Prostate gland (tissue), 2 donors: ENCODE measurements at regions not wholly inside any gene's neighbourhood (a gene's known extent, or its start where the extent isn't known, plus 50 kb on each side); places are given as distances from the start of the nearest gene placed in this dataset.
"Not testable (repeated sequence)": the region's sequence is repeated elsewhere in the genome, so short reads cannot be mapped to it uniquely, and the experiment has no call there.

Experiments used
- DNase-seq: peaks from one replicate; pipeline ENCODE4 v3.0.0-alpha.2; 2019; ENCODE audit warnings: low spot score
- H3K27ac ChIP-seq, 2 donors: fragments of 200-600 bp; sonication (generic); 2 replicates each; pipeline ENCODE4 v1.5.1; 2017 to 2019
- H3K27me3 ChIP-seq: fragments of 200-600 bp; sonication (generic); replicated peaks from 2 replicates; pipeline ENCODE4 v1.5.1; 2019; ENCODE audit not compliant: insufficient read depth
- H3K36me3 ChIP-seq, 2 donors: fragments of 200-600 bp; sonication (generic); 1 replicate in 1 of 2; 2 replicates in 1 of 2; pipeline versions ENCODE4 v1.5.1 to v1.8.1; 2017 to 2019
- H3K4me1 ChIP-seq: fragments of 200-600 bp; sonication (generic); replicated peaks from 2 replicates; pipeline ENCODE4 v1.5.1; 2019
- H3K4me3 ChIP-seq, 2 donors: fragments of 200-600 bp; sonication (generic); 2 replicates each; pipeline ENCODE4 v1.5.1; 2017 to 2019
- H3K9me3 ChIP-seq: fragments of 200-600 bp; sonication (generic); 2 replicates; pipeline ENCODE4 v1.5.1; 2017
- CTCF ChIP-seq, 4 experiments: fragments of 200-600 bp in 2 of 4; fragments of 450-650 bp in 2 of 4; sonication (generic) in 2 of 4; IDR thresholded peaks; 1 replicate in 3 of 4; 2 replicates in 1 of 4; pipeline ENCODE4 v1.5.1; 2016 to 2019; ENCODE audit warnings: antibody characterized with exemption in 4 of 4, mild to moderate bottlenecking in 2 of 4, moderate library complexity in 2 of 4
- POLR2A ChIP-seq: fragments of 450-650 bp; IDR thresholded peaks from one replicate; pipeline ENCODE4 v1.6.1; 2016; ENCODE audit warnings: antibody characterized with exemption, mild to moderate bottlenecking
- POLR2AphosphoS5 ChIP-seq: sonication (generic); formaldehyde crosslinking; IDR thresholded peaks from one replicate; pipeline ENCODE4 v1.6.1; 2017; ENCODE audit warnings: antibody characterized with exemption
- WGBS: methylation state at CpG from one replicate; pipeline ENCODE4 v1.1.5; 2018; 5-methylcytosine and 5-hydroxymethylcytosine counted together
- intact Hi-C: fragments of 100-400 bp; cut with DNase I; formaldehyde crosslinking; loops from one replicate; pipeline ENCODE4 v1.14.2; 2022

GRCh38 chr2:156982615-156983014 lies 274.9 kb upstream of the GALNT5 start:
- H3K27me3 ChIP-seq = no peaks in the 10 kb centered on the region
- DNase-seq = no peak
- TF ChIP-seq CTCF (IDR thresholded peaks at IDR 0.05) = no peak
- TF ChIP-seq POLR2AphosphoS5 = no peak
- TF ChIP-seq POLR2A = no peak
- H3K36me3 ChIP-seq = no peaks in the 10 kb centered on the region
- 84% methylated on average over 2 of the region's 2 CpGs for WGBS
- no peaks in the 10 kb centered on the region for H3K9me3 ChIP-seq
- H3K4me1 ChIP-seq = no peaks in the 10 kb centered on the region
- no peak overlapping the region for H3K4me3 ChIP-seq
- no peak overlapping the region for H3K27ac ChIP-seq
- intact Hi-C loops = no loop called here

- Histone ChIP-seq H3K36me3 (no peaks in the 10 kb centered on the region), H3K4me3 (no peak overlapping the region), H3K27me3 (no peaks in the 10 kb centered on the region), H3K27ac (no peak overlapping the region), H3K9me3 (no peaks in the 10 kb centered on the region), H3K4me1 (no peaks in the 10 kb centered on the region)
- WGBS = 55% methylated on average over 4 of the region's 4 CpGs
- no peak for TF ChIP-seq POLR2A
- no peak for TF ChIP-seq POLR2AphosphoS5
- TF ChIP-seq CTCF (IDR thresholded peaks at IDR 0.05) = no peak
- DNase-seq = no peak
- intact Hi-C loops = no loop called here
These were observed 271.0 kb upstream of the GALNT5 start for GRCh38 chr2:156986339-156986988.

- Histone ChIP-seq H3K27me3 (no peaks in the 10 kb centered on the region), H3K27ac (no peak overlapping the region), H3K4me3 (no peak overlapping the region), H3K9me3 (no peaks in the 10 kb centered on the region), H3K4me1 (no peaks in the 10 kb centered on the region), H3K36me3 (no peaks in the 10 kb centered on the region)
- intact Hi-C loops = no loop called here
- WGBS = 47% methylated on average over 4 of the region's 4 CpGs
- no peak for TF ChIP-seq POLR2AphosphoS5
- no peak for TF ChIP-seq CTCF (IDR thresholded peaks at IDR 0.05)
- TF ChIP-seq POLR2A = no peak
- DNase-seq = no peak
These were observed 257.8 kb upstream of the GALNT5 start for GRCh38 chr2:156999661-157000060.

GRCh38 chr2:157004789-157005188 lies 252.7 kb upstream of the GALNT5 start:
- H3K36me3 ChIP-seq = no peaks in the 10 kb centered on the region
- H3K4me1 ChIP-seq = no peaks in the 10 kb centered on the region
- intact Hi-C loops = no loop called here
- H3K27ac ChIP-seq = no peak overlapping the region
- no peaks in the 10 kb centered on the region for H3K27me3 ChIP-seq
- DNase-seq = no peak
- H3K4me3 ChIP-seq = no peak overlapping the region
- no peaks in the 10 kb centered on the region for H3K9me3 ChIP-seq
- TF ChIP-seq POLR2AphosphoS5 (no peak), CTCF (IDR thresholded peaks at IDR 0.05) (no peak), POLR2A (no peak)
- 76% methylated on average over 2 of the region's 2 CpGs for WGBS

GRCh38 chr2:157015015-157015575 lies 242.4 kb upstream of the GALNT5 start:
- Histone ChIP-seq H3K4me3 (no peak overlapping the region), H3K36me3 (no peaks in the 10 kb centered on the region), H3K27me3 (no peaks in the 10 kb centered on the region), H3K9me3 (no peaks in the 10 kb centered on the region), H3K27ac (no peak overlapping the region), H3K4me1 (no peaks in the 10 kb centered on the region)
- 86% methylated on average over 6 of the region's 6 CpGs for WGBS
- no peak for TF ChIP-seq POLR2AphosphoS5
- TF ChIP-seq POLR2A = no peak
- no peak for TF ChIP-seq CTCF (IDR thresholded peaks at IDR 0.05)
- no peak for DNase-seq
- intact Hi-C loops = no loop called here

- H3K9me3 ChIP-seq, DNase-seq, H3K4me3 ChIP-seq, H3K27ac ChIP-seq, intact Hi-C loops, H3K36me3 ChIP-seq, H3K27me3 ChIP-seq, H3K4me1 ChIP-seq: not testable (repeated sequence)
- WGBS = 74% methylated on average over 1 of the region's 1 CpG
These were observed 234.2 kb upstream of the GALNT5 start for GRCh38 chr2:157023264-157023663.
